ENCODE measurements at regions not wholly inside any gene's neighbourhood (a gene's known extent, or its start where the extent isn't known, plus 50 kb on each side); places are given as distances from the start of the nearest gene placed in this dataset.

- H3K4me3 Mint-ChIP-seq = no peak overlapping the region
- DNase-seq = no peak
These were observed 72.6 kb upstream of the CPEB4 start for GRCh38 chr5:173815571-173815970.

More at GRCh38 chr5:173815571-173815970, 72.6 kb upstream of the CPEB4 start:
- no peak overlapping the region for H3K4ac ChIP-seq (ENCODE audit: low read depth, low read length)
- H3K9me3 Mint-ChIP-seq = peaks cover 9 to 10% of the 10 kb centered on the region in 2 experiments
- H3K18ac ChIP-seq (ENCODE audit: insufficient read length, low read depth, low read length) = no peak overlapping the region
- H3K23me2 ChIP-seq (ENCODE audit: insufficient read length, low read depth, low read length, poor library complexity, severe bottlenecking) = no peaks in the 10 kb centered on the region
- H3K23ac ChIP-seq (ENCODE audit: insufficient read length, low read depth, low read length) = no peak overlapping the region
- no peak overlapping the region for H4K8ac ChIP-seq (replicated peaks; ENCODE audit: insufficient read length, low read depth, low read length)
- H2BK5ac ChIP-seq (ENCODE audit: insufficient read length, low read length) = no peak overlapping the region
- no peaks in the 10 kb centered on the region for H3K4me1 ChIP-seq (ENCODE audit: insufficient read depth, low read length)
- peaks cover 3 to 21% (median 4%) of the 10 kb centered on the region in 3 experiments; a peak in 6 of 7 replicates for H3K36me3 Mint-ChIP-seq (ENCODE audit: insufficient read depth in 1 of 3, low read depth in 3 of 3)
- WGBS (ENCODE audit: extremely low coverage, insufficient read length, low lambda C conversion rate) = no CpG with 5 or more reads among the region's 9 CpGs
- no peaks in the 10 kb centered on the region for H3K9me3 ChIP-seq (ENCODE audit: control insufficient read depth, low read depth, low read length)
- TF ChIP-seq CTCF (conservative IDR thresholded peaks at IDR 0.05) = no peak
- H2BK120ac ChIP-seq (ENCODE audit: low read depth, low read length, poor library complexity, severe bottlenecking) = no peak overlapping the region
- H2BK15ac ChIP-seq (ENCODE audit: low read depth, low read length) = no peak overlapping the region
- H4K20me1 ChIP-seq (ENCODE audit: control insufficient read depth, insufficient read depth, insufficient read length) = no peaks in the 10 kb centered on the region
- H3K14ac ChIP-seq (ENCODE audit: insufficient read depth, low read length) = no peak overlapping the region
- no peaks in the 10 kb centered on the region; the same call in 1 of the 2 replicates for H3K27me3 Mint-ChIP-seq (ENCODE audit: low read depth)
- no peaks in the 10 kb centered on the region for H3K79me1 ChIP-seq (ENCODE audit: insufficient read depth, low read depth, low read length, poor library complexity, severe bottlenecking)
- no peak overlapping the region for H3T11ph ChIP-seq (ENCODE audit: low read length)
- H3K27me3 ChIP-seq (ENCODE audit: insufficient read depth, low read length) = no peaks in the 10 kb centered on the region
- no peak overlapping the region for H2AFZ ChIP-seq (ENCODE audit: low read length)
- peaks cover 10% of the 10 kb centered on the region in 2 experiments for H3K4me1 Mint-ChIP-seq
- no peak overlapping the region for H3K56ac ChIP-seq (ENCODE audit: insufficient read length, low read depth, low read length)
- H3K9ac ChIP-seq (ENCODE audit: extremely low read depth, insufficient read length, low read length) = no peak overlapping the region
- H3K27ac ChIP-seq (ENCODE audit: insufficient read length, low read depth, low read length) = no peak overlapping the region
- no peak overlapping the region for H3K27ac Mint-ChIP-seq
- H4K91ac ChIP-seq (ENCODE audit: insufficient read length, low read depth, low read length) = no peak overlapping the region
- H2AK5ac ChIP-seq (ENCODE audit: insufficient read length, low read length) = no peak overlapping the region
- H2BK20ac ChIP-seq (ENCODE audit: low read depth, low read length, poor library complexity, severe bottlenecking) = no peak overlapping the region
- no peaks in the 10 kb centered on the region for H3K79me2 ChIP-seq (ENCODE audit: insufficient read depth, low read length)
- H3K4me2 ChIP-seq (ENCODE audit: insufficient read depth, insufficient read length, low read length) = no peak overlapping the region
- no peak overlapping the region for H2BK12ac ChIP-seq (ENCODE audit: insufficient read length, low read depth, low read length)
- no peak overlapping the region for H4K5ac ChIP-seq (ENCODE audit: insufficient read length, low read depth, low read length)

Measured in H9 (cell line).